ENCODE measurements at regions not wholly inside any gene's neighbourhood (a gene's known extent, or its start where the extent isn't known, plus 50 kb on each side); places are given as distances from the start of the nearest gene placed in this dataset.

GRCh38 chr2:105989070-105989469 is 205.0 kb downstream of the UXS1 start:
- TF ChIP-seq CTCF (IDR thresholded peaks at IDR 0.05 in 4 of 5, conservative IDR thresholded peaks at IDR 0.05 in 1 of 5) (no peak), POLR2A (IDR thresholded peaks at IDR 0.05) (no peak)
